Endothelial cell of umbilical vein (primary cell): ENCODE measurements at regions not wholly inside any gene's neighbourhood (a gene's known extent, or its start where the extent isn't known, plus 50 kb on each side); places are given as distances from the start of the nearest gene placed in this dataset.

Experiments
- BruUV-seq: library from RNA; stranded (reverse); fragments of 400-500 nt; replicated peaks from 2 replicates; lab custom pipeline; 2021; lab: Mats Ljungman, UMichigan
- CTCF ChIA-PET: fragments of 300-600, 350-600 bp; sonication (Branson Sonifier 250); formaldehyde crosslinking; loops from one replicate; lab custom pipeline; 2021; ENCODE audit warnings: antibody characterized with exemption, inconsistent platforms; lab: Charles Lee
- POLR2A ChIA-PET: fragments of 300-600, 350-600 bp; sonication (Branson Sonifier 250); formaldehyde crosslinking; loops from one replicate; lab custom pipeline; 2021; ENCODE audit warnings: antibody characterized with exemption, inconsistent platforms; lab: Charles Lee
- DNase-seq: peaks from one replicate; pipeline ENCODE4 v3.0.0-alpha.2; 2011; ENCODE audit warnings: low read depth, low spot score
- FAIRE-seq: peaks from 2 replicates; lab custom pipeline; 2011; peaks lifted over from hg19 to GRCh38; lab: Jason Lieb, UNC
- H2AFZ ChIP-seq: 2 replicates; pipeline ENCODE4 v1.6.0; 2012; ENCODE audit warnings: low read depth, low read length, control low read depth, inconsistent platforms
- H3K27ac ChIP-seq: 2 replicates; pipeline ENCODE4 v1.5.1; 2011; ENCODE audit warnings: low read depth, mild to moderate bottlenecking, control low read depth, low read length, moderate library complexity; ENCODE audit not compliant: insufficient read depth
- H3K27me3 ChIP-seq, 2 experiments: 2 replicates each; pipeline versions ENCODE4 v1.6.0 to v1.6.1; 2011; ENCODE audit warnings: low read length in 2 of 2, mixed read lengths in 1 of 2; ENCODE audit not compliant: control insufficient read depth in 2 of 2, insufficient read depth in 2 of 2
- H3K36me3 ChIP-seq, 2 experiments: 2 replicates in 1 of 2; 3 replicates in 1 of 2; pipeline ENCODE4 v1.5.1; 2011; ENCODE audit warnings: low read length in 2 of 2, mild to moderate bottlenecking in 1 of 2, moderate library complexity in 1 of 2; ENCODE audit not compliant: control insufficient read depth in 2 of 2, insufficient read depth in 2 of 2; ENCODE audit errors: extremely low read depth in 1 of 2
- H3K4me1 ChIP-seq: 3 replicates; pipeline ENCODE4 v1.5.1; 2011; ENCODE audit warnings: mild to moderate bottlenecking, low read length; ENCODE audit not compliant: control insufficient read depth, insufficient read depth; ENCODE audit errors: extremely low read depth
- H3K4me2 ChIP-seq: 2 replicates; pipeline ENCODE4 v1.6.1; 2011; ENCODE audit warnings: low read length, control low read depth, mixed read lengths; ENCODE audit not compliant: insufficient read depth
- H3K4me3 ChIP-seq, 3 experiments: fragments of 200-600 bp in 1 of 3; sonication (generic), shearing (Covaris generic) in 1 of 3; replicated peaks in 1 of 3; 2 replicates each; pipeline ENCODE4 v1.5.1; 2011 to 2016; ENCODE audit warnings: control low read depth in 3 of 3, low read length in 3 of 3, mild to moderate bottlenecking in 2 of 3, inconsistent platforms in 1 of 3, low read depth in 1 of 3, moderate library complexity in 1 of 3; ENCODE audit not compliant: insufficient read depth in 1 of 3
- H3K79me2 ChIP-seq: 2 replicates; pipeline ENCODE4 v1.6.0; 2012; ENCODE audit warnings: low read length, inconsistent platforms; ENCODE audit not compliant: control insufficient read depth, insufficient read depth
- H3K9ac ChIP-seq: replicated peaks from 2 replicates; pipeline ENCODE3; 2011; ENCODE audit warnings: low read length, control low read depth; ENCODE audit not compliant: insufficient read depth; ENCODE audit errors: extremely low read depth
- H3K9me1 ChIP-seq: replicated peaks from 3 replicates; pipeline ENCODE4 v1.6.0; 2011; ENCODE audit warnings: mild to moderate bottlenecking, low read length; ENCODE audit not compliant: control insufficient read depth, insufficient read depth; ENCODE audit errors: extremely low read depth
- H3K9me3 ChIP-seq: replicated peaks from 2 replicates; pipeline ENCODE4 v1.5.1; 2012; ENCODE audit warnings: low read length, inconsistent platforms; ENCODE audit not compliant: control insufficient read depth, insufficient read depth
- H4K20me1 ChIP-seq: replicated peaks from 2 replicates; pipeline ENCODE3; 2011; ENCODE audit warnings: mild to moderate bottlenecking, low read length; ENCODE audit not compliant: control insufficient read depth, insufficient read depth; ENCODE audit errors: extremely low read depth
- CTCF ChIP-seq, 2 donors: IDR thresholded peaks; 1 replicate in 1 of 2; 2 replicates in 1 of 2; pipeline ENCODE4 v1.5.1; 2011; ENCODE audit warnings: low read length in 2 of 2, mild to moderate bottlenecking in 2 of 2, moderate library complexity in 2 of 2, control low read depth in 1 of 2, inconsistent platforms in 1 of 2, low read depth in 1 of 2; ENCODE audit not compliant: insufficient read depth in 1 of 2; ENCODE audit errors: extremely low read depth in 1 of 2
- EZH2 ChIP-seq: IDR thresholded peaks from 2 replicates; pipeline ENCODE4 v1.6.1; 2012; ENCODE audit warnings: borderline replicate concordance, low read depth, mild to moderate bottlenecking, moderate library complexity, low read length, inconsistent platforms; ENCODE audit not compliant: severe bottlenecking
- JUN ChIP-seq: IDR thresholded peaks from 2 replicates; pipeline ENCODE4 v1.6.1; 2011; ENCODE audit warnings: borderline replicate concordance, low read depth; ENCODE audit not compliant: insufficient read length, insufficient read depth
- MAX ChIP-seq: IDR thresholded peaks from 2 replicates; pipeline ENCODE4 v1.6.1; 2011; ENCODE audit not compliant: insufficient read depth, insufficient read length
- MYC ChIP-seq: IDR thresholded peaks from one replicate; pipeline ENCODE4 v1.6.1; 2011; ENCODE audit warnings: mild to moderate bottlenecking, low read depth, low read length
- POLR2AphosphoS5 ChIP-seq: IDR thresholded peaks from 2 replicates; pipeline ENCODE4 v1.6.1; 2012; ENCODE audit warnings: low read depth, mild to moderate bottlenecking, control low read depth, low read length, moderate library complexity; ENCODE audit not compliant: insufficient read depth
- dilution Hi-C: fragments of 300-500 bp; cut with MboI; formaldehyde crosslinking; loops from one replicate; pipeline ENCODE4 v1.15.0; 2019; ENCODE audit warnings: low sequenced_read_pairs; ENCODE audit not compliant: extremely low pct_ligation_motif_present
- intact Hi-C: fragments of 100-400 bp; cut with micrococcal nuclease; formaldehyde crosslinking; loops from one replicate; pipeline ENCODE4 v1.10.0; 2022

DNA sequence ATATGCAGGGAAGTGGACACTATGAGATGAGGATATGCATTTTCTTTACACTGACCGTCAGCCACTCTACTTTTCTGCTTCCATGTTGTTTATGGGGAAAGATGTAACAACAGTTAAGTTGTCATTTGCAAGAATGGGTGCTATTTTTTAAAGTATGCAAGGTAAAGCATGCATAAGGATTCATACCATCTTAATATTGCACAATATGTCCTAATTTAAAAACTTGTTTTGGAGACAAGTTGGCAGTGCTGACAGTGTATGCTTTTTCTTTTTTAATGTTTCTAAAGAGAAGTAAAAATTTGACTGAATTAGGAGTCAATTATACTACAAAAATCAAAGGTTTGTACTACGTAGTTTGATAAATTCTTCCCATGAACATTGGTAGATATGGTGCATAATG, 435.4 kb downstream of the MMUT start:
- Histone ChIP-seq H3K9me1 (no peaks in the 10 kb centered on the region), H3K4me2 (no peak overlapping the region), H3K9me3 (no peaks in the 10 kb centered on the region), H3K4me1 (no peaks in the 10 kb centered on the region), H2AFZ (no peak overlapping the region), H3K9ac (no peak overlapping the region), H3K36me3 (no peaks in the 10 kb centered on the region), H3K27me3 (no peaks in the 10 kb centered on the region), H3K4me3 (no peak overlapping the region), H3K79me2 (no peaks in the 10 kb centered on the region), H4K20me1 (no peaks in the 10 kb centered on the region), H3K27ac (no peak overlapping the region)
- ChIA-PET CTCF (no interaction called here), POLR2A (no interaction called here)
- DNase-seq (no peak), FAIRE-seq (no peak)
- BruUV-seq: no TSS peak
- intact Hi-C loops (no loop called here), dilution Hi-C loops (no loop called here)
- no peak for TF ChIP-seq POLR2AphosphoS5
- no peak for TF ChIP-seq JUN
- no peak for TF ChIP-seq EZH2
- TF ChIP-seq MYC: no peak
- no peak for TF ChIP-seq MAX

GRCh38 chr6:49025273-49026240, 437.5 kb downstream of the MMUT start:
- POLR2A ChIA-PET: no interaction called here
- Histone ChIP-seq H3K4me1 (no peaks in the 10 kb centered on the region), H3K4me3 (no peak overlapping the region), H3K4me2 (no peak overlapping the region), H3K36me3 (no peaks in the 10 kb centered on the region), H3K9me1 (no peaks in the 10 kb centered on the region), H3K9me3 (no peaks in the 10 kb centered on the region), H2AFZ (no peak overlapping the region), H4K20me1 (no peaks in the 10 kb centered on the region), H3K27ac (no peak overlapping the region), H3K27me3 (no peaks in the 10 kb centered on the region), H3K79me2 (no peaks in the 10 kb centered on the region), H3K9ac (no peak overlapping the region)
- DNase-seq: no peak
- intact Hi-C loops (no loop called here), dilution Hi-C loops (no loop called here)
- CTCF ChIA-PET: no interaction called here
- FAIRE-seq: no peak
- BruUV-seq: no TSS peak
- TF ChIP-seq POLR2AphosphoS5 (no peak), MAX (no peak), CTCF (IDR thresholded peaks at IDR 0.05; ENCODE audit: extremely low read depth in 1 of 2, insufficient read depth in 1 of 2, low read depth in 1 of 2, low read length in 2 of 2) (no peak), MYC (no peak)
